ENCODE measurements at regions not wholly inside any gene's neighbourhood (a gene's known extent, or its start where the extent isn't known, plus 50 kb on each side); places are given as distances from the start of the nearest gene placed in this dataset.

- Histone ChIP-seq H3K27me3 (ENCODE audit: control insufficient read depth in 2 of 2, insufficient read depth in 2 of 2, low read length in 2 of 2) (peaks cover 16 to 22% of the 10 kb centered on the region in 2 donors), H3K79me2 (ENCODE audit: insufficient read depth, low read length) (no peaks in the 10 kb centered on the region), H4K20me1 (ENCODE audit: insufficient read depth, low read length) (no peaks in the 10 kb centered on the region), H2AFZ (ENCODE audit: insufficient read depth, low read depth, low read length, poor library complexity, severe bottlenecking) (no peak overlapping the region), H3K36me3 (replicated peaks in 1 of 2; ENCODE audit: control insufficient read depth in 1 of 2, insufficient read depth in 2 of 2, low read length in 2 of 2) (no peaks in the 10 kb centered on the region), H3K9me3 (replicated peaks in 1 of 2; ENCODE audit: control insufficient read depth in 1 of 2, insufficient read depth in 1 of 2, low read length in 2 of 2) (peaks cover 14 to 17% of the 10 kb centered on the region in 2 donors), H3K27ac (ENCODE audit: low read depth in 1 of 2, low read length in 2 of 2) (no peak overlapping the region), H3K4me1 (ENCODE audit: control insufficient read depth in 1 of 2, insufficient read depth in 2 of 2, low read length in 2 of 2) (peaks cover 0 to 3% of the 10 kb centered on the region in 2 donors), H3K4me3 (replicated peaks in 1 of 3; ENCODE audit: low read depth in 2 of 3, low read length in 3 of 3) (no peak overlapping the region), H3K9ac (ENCODE audit: insufficient read depth, low read length, poor library complexity, severe bottlenecking) (no peak overlapping the region), H3K4me2 (replicated peaks; ENCODE audit: extremely low read depth, low read length, poor library complexity, severe bottlenecking) (no peak overlapping the region)
- Mint-ChIP-seq H3K27ac (no peak overlapping the region), H3K4me1 (peaks cover 2% of the 10 kb centered on the region), H3K9me3 (peaks cover 10 to 30% (median 22%) of the 10 kb centered on the region in 7 donors), H3K27me3 (ENCODE audit: low read depth in 3 of 3) (peaks cover 20 to 33% (median 26%) of the 10 kb centered on the region in 3 donors), H3K36me3 (no peaks in the 10 kb centered on the region), H3K4me3 (no peak overlapping the region)
- intact Hi-C loops (cut with micrococcal nuclease) = no loop called here
- no peak for TF ChIP-seq CTCF (IDR thresholded peaks at IDR 0.05)
- 80% methylated on average over 3 of the region's 7 CpGs for WGBS (ENCODE audit: insufficient coverage)
- DNase-seq = no peak
Observed at GRCh38 chr9:126217797-126218196, 108.8 kb upstream of the MVB12B start.

GRCh38 chr9:126218359-126219125, 108.1 kb upstream of the MVB12B start:
- H3K9me3 ChIP-seq (replicated peaks in 1 of 2; ENCODE audit: control insufficient read depth in 1 of 2, insufficient read depth in 1 of 2, low read length in 2 of 2) = peaks cover 9 to 11% of the 10 kb centered on the region in 2 donors
- no peaks in the 10 kb centered on the region for H3K36me3 ChIP-seq (replicated peaks in 1 of 2; ENCODE audit: control insufficient read depth in 1 of 2, insufficient read depth in 2 of 2, low read length in 2 of 2)
- H3K9ac ChIP-seq (ENCODE audit: insufficient read depth, low read length, poor library complexity, severe bottlenecking) = no peak overlapping the region
- WGBS (ENCODE audit: insufficient coverage) = 98% methylated on average over 9 of the region's 10 CpGs
- no peak overlapping the region for H3K4me2 ChIP-seq (replicated peaks; ENCODE audit: extremely low read depth, low read length, poor library complexity, severe bottlenecking)
- Mint-ChIP-seq H3K36me3 (no peaks in the 10 kb centered on the region), H3K4me1 (peaks cover 2% of the 10 kb centered on the region), H3K27ac (no peak overlapping the region), H3K9me3 (peaks cover 10 to 30% (median 22%) of the 10 kb centered on the region in 7 donors), H3K27me3 (ENCODE audit: low read depth in 3 of 3) (peaks cover 27 to 40% (median 34%) of the 10 kb centered on the region in 3 donors), H3K4me3 (no peak overlapping the region)
- TF ChIP-seq CTCF (IDR thresholded peaks at IDR 0.05) = no peak
- DNase-seq = no peak
- no peaks in the 10 kb centered on the region for H3K79me2 ChIP-seq (ENCODE audit: insufficient read depth, low read length)
- H3K27ac ChIP-seq (ENCODE audit: low read depth in 1 of 2, low read length in 2 of 2) = no peak overlapping the region
- intact Hi-C loops (cut with micrococcal nuclease) = no loop called here
- peaks cover 18 to 30% of the 10 kb centered on the region in 2 donors for H3K27me3 ChIP-seq (ENCODE audit: control insufficient read depth in 2 of 2, insufficient read depth in 2 of 2, low read length in 2 of 2)
- H4K20me1 ChIP-seq (ENCODE audit: insufficient read depth, low read length) = no peaks in the 10 kb centered on the region
- no peak overlapping the region for H2AFZ ChIP-seq (ENCODE audit: insufficient read depth, low read depth, low read length, poor library complexity, severe bottlenecking)
- no peak overlapping the region for H3K4me3 ChIP-seq (replicated peaks in 1 of 3; ENCODE audit: low read depth in 2 of 3, low read length in 3 of 3)
- peaks cover 0 to 3% of the 10 kb centered on the region in 2 donors for H3K4me1 ChIP-seq (ENCODE audit: control insufficient read depth in 1 of 2, insufficient read depth in 2 of 2, low read length in 2 of 2)

Measured in CD14-positive monocyte (primary cell).